GM06990 (cell line): ENCODE measurements at regions not wholly inside any gene's neighbourhood (a gene's known extent, or its start where the extent isn't known, plus 50 kb on each side); places are given as distances from the start of the nearest gene placed in this dataset.

Experiments
- DNase-seq: peaks from one replicate; pipeline ENCODE4 v3.0.0-alpha.2; 2011; ENCODE audit not compliant: insufficient read length; ENCODE audit errors: extremely low read depth
- H3K27me3 ChIP-seq: replicated peaks from 2 replicates; pipeline ENCODE4 v1.6.0; 2011; ENCODE audit warnings: low read length; ENCODE audit not compliant: control insufficient read depth, insufficient read depth
- H3K36me3 ChIP-seq: 2 replicates; pipeline ENCODE4 v1.5.1; 2011; ENCODE audit warnings: low read length; ENCODE audit not compliant: control insufficient read depth, insufficient read depth
- H3K4me3 ChIP-seq: replicated peaks from 2 replicates; pipeline ENCODE4 v1.5.1; 2011; ENCODE audit warnings: low read depth, mild to moderate bottlenecking, control low read depth, low read length
- CTCF ChIP-seq: IDR thresholded peaks from 2 replicates; pipeline ENCODE4 v1.5.1; 2011; ENCODE audit warnings: low read length, control low read depth, mild to moderate bottlenecking, inconsistent platforms; ENCODE audit not compliant: insufficient read depth, poor library complexity, severe bottlenecking

GRCh38 chr12:24306001-24306400 lies 356.5 kb upstream of the SOX5 start:
- TF ChIP-seq CTCF: no peak
- no peaks in the 10 kb centered on the region; the same call in 1 of the 2 replicates for H3K27me3 ChIP-seq
- no peak for DNase-seq
- H3K36me3 ChIP-seq: no peaks in the 10 kb centered on the region
- no peak overlapping the region for H3K4me3 ChIP-seq

GRCh38 chr12:24304285-24304684 lies 354.8 kb upstream of the SOX5 start:
- no peak for DNase-seq
- Histone ChIP-seq H3K36me3 (no peaks in the 10 kb centered on the region), H3K27me3 (no peaks in the 10 kb centered on the region; the same call in 1 of the 2 replicates), H3K4me3 (no peak overlapping the region)
- no peak for TF ChIP-seq CTCF

GRCh38 chr12:24302708-24303107 lies 353.2 kb upstream of the SOX5 start:
- H3K4me3 ChIP-seq: no peak overlapping the region
- no peak for DNase-seq
- H3K27me3 ChIP-seq: no peaks in the 10 kb centered on the region
- H3K36me3 ChIP-seq: no peaks in the 10 kb centered on the region
- no peak for TF ChIP-seq CTCF

GRCh38 chr12:24297516-24297915 lies 348.0 kb upstream of the SOX5 start:
- TF ChIP-seq CTCF: no peak
- Histone ChIP-seq H3K4me3 (no peak overlapping the region), H3K36me3 (no peaks in the 10 kb centered on the region), H3K27me3 (no peaks in the 10 kb centered on the region)
- DNase-seq: no peak

- no peak for TF ChIP-seq CTCF
- no peaks in the 10 kb centered on the region for H3K27me3 ChIP-seq
- no peak for DNase-seq
- H3K36me3 ChIP-seq: no peaks in the 10 kb centered on the region
- no peak overlapping the region for H3K4me3 ChIP-seq
Measured at GRCh38 chr12:24293549-24293948, 344.1 kb upstream of the SOX5 start.

GRCh38 chr12:24287963-24288362 lies 338.5 kb upstream of the SOX5 start:
- H3K27me3 ChIP-seq: no peaks in the 10 kb centered on the region
- DNase-seq: no peak
- H3K4me3 ChIP-seq: no peak overlapping the region
- no peaks in the 10 kb centered on the region for H3K36me3 ChIP-seq
- TF ChIP-seq CTCF: no peak
